ENCODE measurements at regions not wholly inside any gene's neighbourhood (a gene's known extent, or its start where the extent isn't known, plus 50 kb on each side); places are given as distances from the start of the nearest gene placed in this dataset.
A peak's percentile ranks its signal among the peaks of the same experiment; 100 is the strongest.

GRCh38 chr13:105213512-105213911 lies 1322.0 kb downstream of the EFNB2 start:
- no peak for DNase-seq (ENCODE audit: low read depth)

- DNase-seq (ENCODE audit: low read depth) = no peak
Observed at GRCh38 chr13:105207572-105208293, 1327.7 kb downstream of the EFNB2 start.

- DNase-seq (ENCODE audit: low read depth) = no peak
Observed at GRCh38 chr13:105202354-105202753, 1333.1 kb downstream of the EFNB2 start.

GRCh38 chr13:105201351-105201750 lies 1334.1 kb downstream of the EFNB2 start:
- no peak for DNase-seq (ENCODE audit: low read depth)

- no peak for DNase-seq (ENCODE audit: low read depth)
Observed at GRCh38 chr13:105200181-105200580, 1335.3 kb downstream of the EFNB2 start.

- peak; percentile 26 for DNase-seq (ENCODE audit: low read depth)
Observed at GRCh38 chr13:105196052-105196451, 1339.4 kb downstream of the EFNB2 start.

- no peak for DNase-seq (ENCODE audit: low read depth)
Observed at GRCh38 chr13:105193026-105193425, 1342.4 kb downstream of the EFNB2 start.

- DNase-seq (ENCODE audit: low read depth) = no peak
Observed at GRCh38 chr13:105184201-105184600, 1351.3 kb downstream of the EFNB2 start.

GRCh38 chr13:105177265-105177900 lies 1358.1 kb downstream of the EFNB2 start:
- no peak for DNase-seq (ENCODE audit: low read depth)

GRCh38 chr13:105170438-105170837 lies 1365.0 kb downstream of the EFNB2 start:
- no peak for DNase-seq (ENCODE audit: low read depth)

GRCh38 chr13:105168295-105168694 lies 1367.2 kb downstream of the EFNB2 start:
- DNase-seq (ENCODE audit: low read depth) = no peak

GRCh38 chr13:105167385-105167784 lies 1368.1 kb downstream of the EFNB2 start:
- no peak for DNase-seq (ENCODE audit: low read depth)

GRCh38 chr13:105165449-105166125 lies 1369.9 kb downstream of the EFNB2 start:
- DNase-seq (ENCODE audit: low read depth) = no peak

GRCh38 chr13:105159841-105160240 lies 1375.6 kb downstream of the EFNB2 start:
- no peak for DNase-seq (ENCODE audit: low read depth)

GRCh38 chr13:105153611-105154010 lies 1381.9 kb downstream of the EFNB2 start:
- no peak for DNase-seq (ENCODE audit: low read depth)

GRCh38 chr13:105151639-105152038 lies 1383.8 kb downstream of the EFNB2 start:
- no peak for DNase-seq (ENCODE audit: low read depth)

GRCh38 chr13:105147461-105147860 lies 1388.0 kb downstream of the EFNB2 start:
- no peak for DNase-seq (ENCODE audit: low read depth)

- DNase-seq (ENCODE audit: low read depth) = no peak
Observed at GRCh38 chr13:105144936-105145335, 1390.5 kb downstream of the EFNB2 start.

- DNase-seq (ENCODE audit: low read depth) = no peak
Observed at GRCh38 chr13:105144020-105144419, 1391.4 kb downstream of the EFNB2 start.

GRCh38 chr13:105142556-105142955 lies 1392.9 kb downstream of the EFNB2 start:
- DNase-seq (ENCODE audit: low read depth) = no peak

- no peak for DNase-seq (ENCODE audit: low read depth)
Observed at GRCh38 chr13:105139380-105140285, 1395.8 kb downstream of the EFNB2 start.

GRCh38 chr13:105139048-105139379 lies 1396.4 kb downstream of the EFNB2 start:
- no peak for DNase-seq (ENCODE audit: low read depth)

Measured in GM04503 (cell line).